ENCODE measurements at regions not wholly inside any gene's neighbourhood (a gene's known extent, or its start where the extent isn't known, plus 50 kb on each side); places are given as distances from the start of the nearest gene placed in this dataset.

DNA sequence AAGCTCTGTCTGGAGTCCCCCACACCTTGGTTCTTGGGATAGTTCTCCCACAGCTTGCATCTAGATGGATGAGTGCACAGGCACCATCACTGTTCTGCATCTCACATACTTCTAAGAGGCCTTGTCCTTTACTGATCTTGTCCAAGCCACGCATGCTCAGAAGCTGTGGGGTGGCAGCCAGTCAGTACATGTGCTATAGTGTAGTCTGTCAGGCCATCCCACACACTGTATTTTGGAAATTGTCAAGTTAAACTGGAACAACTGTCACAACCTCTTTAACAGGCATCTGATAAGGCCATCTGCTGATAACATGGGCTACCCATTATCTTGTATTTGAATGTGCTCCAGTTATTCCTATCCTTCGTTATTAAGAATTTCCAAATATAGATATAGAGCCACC, 296.5 kb upstream of the AZI2 start:
- no peak overlapping the region for H3K4me3 ChIP-seq (ENCODE audit: low read depth, low read length)

DNA sequence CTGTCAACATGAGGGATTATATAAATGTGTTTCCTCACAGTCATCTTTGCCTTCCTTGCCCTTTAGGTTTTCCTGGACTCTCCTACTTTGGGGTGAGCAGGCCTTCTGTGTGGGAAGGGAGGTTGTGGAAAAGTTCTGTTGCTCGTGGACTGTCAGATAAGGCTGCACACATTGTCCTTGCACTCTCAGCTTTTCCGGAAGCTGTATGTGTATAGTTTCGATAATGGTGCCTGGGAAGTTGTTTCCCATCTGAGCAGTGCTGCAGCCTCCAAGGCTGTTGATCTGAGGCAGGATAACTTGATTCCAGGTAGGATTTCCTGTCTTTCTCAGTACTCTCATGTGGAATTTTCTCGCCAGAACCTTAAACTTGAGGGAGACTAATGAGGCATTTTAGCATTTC, 297.8 kb upstream of the AZI2 start:
- H3K4me3 ChIP-seq (ENCODE audit: low read depth, low read length): no peak overlapping the region

DNA sequence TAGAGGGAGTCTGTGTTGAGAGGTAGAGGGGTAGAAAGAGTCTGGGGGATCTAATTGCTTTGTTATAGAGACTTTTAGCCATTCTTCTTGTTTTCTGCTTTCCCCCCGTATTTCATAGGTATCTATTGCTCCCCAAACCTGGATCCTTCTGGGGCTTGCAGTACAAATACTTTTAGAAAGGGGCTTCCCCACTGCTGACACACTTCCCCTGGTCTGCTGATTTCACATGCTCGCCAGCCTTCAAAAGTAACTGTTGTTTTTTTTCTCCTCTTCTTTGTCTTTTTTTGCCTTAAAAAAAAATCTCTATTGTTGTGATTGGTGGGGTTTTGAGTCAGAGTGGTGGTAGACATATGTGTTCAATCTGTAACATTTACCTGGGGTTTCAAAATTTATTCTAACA, 300.6 kb upstream of the AZI2 start:
- H3K4me3 ChIP-seq (ENCODE audit: low read depth, low read length): no peak overlapping the region

DNA sequence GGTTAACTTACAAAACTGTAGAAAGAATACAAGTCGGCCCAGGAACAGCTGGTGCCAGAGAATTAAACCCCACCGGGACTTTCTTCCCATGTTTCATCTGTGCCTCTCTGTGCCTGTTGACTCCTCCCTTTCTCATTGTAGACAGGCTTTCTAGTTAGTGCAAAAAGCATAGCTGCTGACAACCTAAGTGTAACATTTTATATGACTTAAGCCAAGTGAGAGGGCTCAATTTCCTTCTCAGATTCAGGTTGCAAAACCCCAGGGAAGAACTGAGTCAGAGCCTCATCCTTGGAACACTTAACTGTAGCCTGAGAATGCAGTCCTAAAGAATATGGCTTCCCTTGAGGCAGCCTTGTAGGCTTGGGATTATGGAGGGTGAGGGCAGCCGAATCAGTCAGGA, 302.5 kb upstream of the AZI2 start:
- no peak overlapping the region for H3K4me3 ChIP-seq (ENCODE audit: low read depth, low read length)

DNA sequence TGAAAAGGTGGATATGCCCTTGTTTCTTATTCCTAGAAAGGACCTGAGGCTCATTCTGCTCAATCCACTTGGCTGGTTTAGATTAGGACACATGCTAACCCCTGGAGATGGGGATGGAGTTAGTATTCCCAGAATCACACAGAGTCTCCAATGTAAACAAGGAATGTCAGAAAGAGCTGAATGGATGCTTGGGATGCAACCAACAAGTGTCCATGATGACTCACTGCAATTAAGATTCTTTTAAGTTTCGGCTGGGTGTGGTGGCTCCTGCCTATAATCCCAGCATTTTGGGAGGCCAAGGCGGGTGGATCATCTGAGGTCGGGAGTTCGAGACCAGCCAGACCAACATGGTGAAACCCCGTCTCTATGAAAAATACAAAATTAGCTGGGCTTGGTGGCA, 315.5 kb upstream of the AZI2 start:
- H3K4me3 ChIP-seq (ENCODE audit: low read depth, low read length): no peak overlapping the region

DNA sequence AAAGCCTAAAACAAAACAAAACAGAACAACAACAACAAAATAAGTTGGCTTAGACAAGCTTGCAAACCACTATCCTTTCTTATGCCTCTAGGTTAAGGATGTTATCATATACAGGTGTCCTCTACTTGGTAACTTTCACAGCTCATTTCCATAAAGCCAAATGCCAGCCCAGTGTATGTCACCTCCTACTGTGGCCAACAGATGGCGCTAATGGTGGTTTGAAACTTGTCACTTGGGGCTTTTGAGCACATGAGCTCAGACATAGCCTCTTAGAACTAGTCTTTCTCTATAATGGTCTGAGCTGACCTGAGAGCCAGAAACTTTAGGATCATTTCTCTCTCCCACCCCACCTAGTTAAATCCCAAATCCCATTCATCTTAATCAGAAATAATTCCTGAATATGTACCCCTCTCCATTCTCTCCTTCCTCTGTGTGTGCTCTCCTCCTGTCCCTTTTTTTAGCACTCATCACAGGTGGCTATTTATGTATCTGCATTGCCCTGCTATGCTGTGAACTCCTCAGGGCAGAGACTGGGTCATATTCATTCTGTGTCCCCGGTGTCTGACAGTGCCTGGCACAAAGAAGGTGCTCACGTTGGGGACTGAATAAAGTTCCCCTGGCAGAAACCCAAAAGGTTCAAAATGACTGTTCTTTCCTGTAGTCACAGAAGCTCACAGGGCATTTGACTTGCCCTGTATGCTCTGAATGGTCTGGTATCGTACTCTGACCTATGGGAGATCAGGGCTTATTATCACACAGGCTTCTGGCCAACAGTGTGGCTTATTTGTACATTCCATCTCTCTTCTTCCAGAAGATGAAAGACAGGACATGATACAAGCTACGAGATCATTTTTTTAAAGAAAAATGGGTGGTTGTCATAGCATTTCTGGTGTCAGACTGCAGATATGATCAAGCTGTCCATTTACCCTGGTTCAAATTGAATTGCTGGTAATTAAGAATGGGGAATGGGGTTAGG, 319.3 kb upstream of the AZI2 start:
- H3K4me3 ChIP-seq (ENCODE audit: low read depth, low read length): no peak overlapping the region

DNA sequence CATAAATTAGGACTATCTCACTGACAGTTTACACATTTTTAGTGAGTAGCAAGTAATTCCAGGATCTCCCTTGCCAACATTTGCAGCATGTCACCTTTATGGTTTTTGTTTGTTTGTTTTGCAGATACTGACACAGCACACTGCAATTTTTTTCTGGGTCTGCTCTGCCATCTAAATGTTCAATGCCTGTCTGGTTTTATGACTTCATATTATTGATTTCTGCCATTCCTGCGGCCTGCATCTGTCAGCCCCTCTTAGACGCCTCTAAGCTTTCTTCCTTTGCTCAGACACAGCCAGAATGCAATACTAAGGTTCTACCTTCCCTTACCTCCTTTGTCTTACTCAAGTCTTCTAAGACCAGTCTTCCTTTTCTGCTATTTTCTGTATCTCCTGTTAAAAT, 321.2 kb upstream of the AZI2 start:
- no peak overlapping the region for H3K4me3 ChIP-seq (ENCODE audit: low read depth, low read length)

DNA sequence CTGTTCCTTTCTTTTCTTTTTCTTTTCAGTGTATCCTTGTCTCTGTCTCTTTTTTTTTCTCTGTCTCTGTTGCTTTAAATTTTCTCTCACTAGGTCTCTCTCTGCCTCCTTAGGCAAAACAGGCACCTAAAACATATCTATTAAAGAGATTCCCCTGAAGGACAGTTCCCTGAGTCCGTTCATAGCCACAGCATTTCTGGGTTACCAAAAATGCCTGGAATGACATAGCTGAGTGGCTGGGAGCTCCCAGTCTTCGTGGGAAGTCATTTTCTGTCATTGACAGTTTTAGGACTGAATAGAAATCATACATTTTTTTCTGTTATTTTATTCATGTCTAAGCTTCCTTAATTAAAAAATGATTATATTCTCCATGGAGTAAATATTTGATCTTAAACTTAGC, 323.8 kb upstream of the AZI2 start:
- H3K4me3 ChIP-seq (ENCODE audit: low read depth, low read length): no peak overlapping the region

DNA sequence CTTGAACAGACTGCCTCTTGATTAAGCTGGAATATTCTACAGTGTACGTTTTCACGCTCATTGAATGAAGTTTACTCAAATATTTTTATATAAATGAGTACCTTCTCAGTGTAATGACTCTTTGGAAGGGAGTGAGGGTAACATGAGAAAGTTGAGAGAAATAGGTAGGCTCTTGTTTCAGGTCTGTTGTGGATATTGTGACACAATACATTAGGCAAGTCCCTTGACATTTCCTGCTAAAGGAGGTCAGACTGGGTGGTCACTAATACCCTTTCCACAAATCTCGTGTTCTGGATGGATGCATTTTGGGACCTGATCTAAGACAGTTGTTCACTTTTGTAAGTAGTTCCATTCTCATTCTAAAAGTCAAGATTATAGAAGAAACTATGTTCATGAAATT, 324.8 kb upstream of the AZI2 start:
- H3K4me3 ChIP-seq (ENCODE audit: low read depth, low read length): no peak overlapping the region

DNA sequence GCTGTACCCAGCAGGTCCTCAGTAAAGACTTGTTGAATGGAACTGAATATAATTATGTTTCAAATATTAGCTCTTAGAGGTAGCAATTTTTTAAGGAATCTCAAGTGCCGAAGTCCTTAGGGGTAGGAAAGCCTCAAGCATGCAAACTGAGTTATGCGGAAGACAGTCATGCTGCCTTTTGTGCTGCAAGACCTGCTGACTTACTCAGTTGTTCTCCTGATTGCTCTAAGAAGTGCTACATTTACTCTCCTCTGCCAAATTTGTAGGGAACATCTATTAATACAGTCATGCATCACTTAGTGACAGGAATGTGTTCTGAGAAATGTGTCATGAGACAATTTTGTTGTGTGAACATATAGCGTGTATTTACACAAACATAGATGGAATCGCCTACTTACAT, 325.6 kb upstream of the AZI2 start:
- no peak overlapping the region for H3K4me3 ChIP-seq (ENCODE audit: low read depth, low read length)

DNA sequence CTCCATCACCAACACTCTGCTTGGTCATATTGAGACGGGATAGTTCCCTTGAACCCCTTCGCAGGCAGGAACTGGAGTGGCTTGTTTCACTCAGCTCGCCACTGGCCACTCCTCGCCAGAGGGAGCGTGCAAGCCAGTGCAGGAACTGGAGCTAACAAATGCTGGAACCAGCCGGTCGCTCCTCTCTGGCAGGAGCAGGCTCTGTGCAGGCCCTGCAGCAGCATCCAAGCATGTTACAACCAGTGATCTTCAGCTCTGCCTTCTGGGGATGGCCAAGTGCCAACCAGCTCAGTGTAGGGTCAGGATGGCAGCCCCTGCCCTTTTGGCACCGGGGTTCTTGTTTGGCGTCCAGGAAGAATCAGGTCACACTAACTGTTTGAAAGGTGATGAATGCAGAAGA, 329.0 kb upstream of the AZI2 start:
- no peak overlapping the region for H3K4me3 ChIP-seq (ENCODE audit: low read depth, low read length)

DNA sequence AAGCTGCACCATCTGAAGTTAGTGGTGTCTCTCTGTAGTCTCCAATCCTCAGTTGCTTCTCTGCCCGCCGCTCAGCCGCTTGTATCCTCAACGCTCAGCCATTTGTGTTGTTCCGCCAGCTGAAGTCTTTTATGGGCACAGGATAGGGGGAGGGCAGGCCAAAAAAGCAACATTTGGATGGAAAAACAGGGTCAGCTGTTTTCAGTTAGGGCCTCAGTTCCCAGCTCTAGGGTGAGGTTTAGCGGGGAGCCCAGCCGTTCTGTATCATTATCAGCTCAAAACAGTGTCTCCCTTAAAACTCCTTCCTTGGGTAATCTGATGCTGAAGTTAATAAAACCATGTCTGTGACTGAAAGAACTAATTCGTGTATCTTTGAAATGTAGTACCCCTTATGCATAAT, 329.5 kb upstream of the AZI2 start:
- H3K4me3 ChIP-seq (ENCODE audit: low read depth, low read length): no peak overlapping the region

DNA sequence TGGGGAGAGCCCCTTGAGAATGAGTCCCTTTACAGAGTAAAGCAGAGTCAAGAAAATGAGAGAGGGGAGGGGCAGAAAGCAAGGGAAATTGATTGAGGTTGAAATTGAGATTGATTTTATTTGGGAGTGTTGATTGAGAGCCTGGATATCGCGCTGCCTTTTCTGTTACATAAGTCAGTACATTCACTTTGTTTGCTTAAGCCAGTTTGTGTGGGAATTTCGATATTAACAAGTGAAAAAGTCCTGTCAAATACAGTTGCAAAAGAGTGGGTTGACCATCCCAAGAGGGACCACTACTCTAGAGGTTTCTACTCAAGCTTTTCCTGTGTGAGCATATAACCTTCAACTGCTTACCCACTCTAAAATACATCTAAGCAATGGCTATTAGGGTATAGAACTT, 331.4 kb upstream of the AZI2 start:
- no peak overlapping the region for H3K4me3 ChIP-seq (ENCODE audit: low read depth, low read length)

DNA sequence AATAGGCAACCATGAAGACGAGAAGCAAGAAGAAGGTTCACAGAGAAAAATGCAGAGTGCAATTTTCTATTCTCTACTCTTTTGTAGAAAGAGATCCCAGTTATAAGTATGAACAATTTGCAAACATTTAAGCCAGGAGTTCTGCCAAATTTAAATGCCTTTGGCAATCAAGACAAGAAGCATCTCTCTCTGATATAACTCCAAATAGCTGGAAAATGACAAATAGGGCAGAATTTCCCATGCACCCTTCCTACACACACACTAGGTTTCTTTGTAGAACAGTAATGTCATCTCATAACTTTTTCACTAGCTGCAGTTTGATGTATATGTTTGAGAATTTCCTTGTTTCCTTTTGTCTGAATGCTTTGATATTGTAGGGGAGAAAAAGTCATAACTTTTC, 333.5 kb upstream of the AZI2 start:
- H3K4me3 ChIP-seq (ENCODE audit: low read depth, low read length): no peak overlapping the region

DNA sequence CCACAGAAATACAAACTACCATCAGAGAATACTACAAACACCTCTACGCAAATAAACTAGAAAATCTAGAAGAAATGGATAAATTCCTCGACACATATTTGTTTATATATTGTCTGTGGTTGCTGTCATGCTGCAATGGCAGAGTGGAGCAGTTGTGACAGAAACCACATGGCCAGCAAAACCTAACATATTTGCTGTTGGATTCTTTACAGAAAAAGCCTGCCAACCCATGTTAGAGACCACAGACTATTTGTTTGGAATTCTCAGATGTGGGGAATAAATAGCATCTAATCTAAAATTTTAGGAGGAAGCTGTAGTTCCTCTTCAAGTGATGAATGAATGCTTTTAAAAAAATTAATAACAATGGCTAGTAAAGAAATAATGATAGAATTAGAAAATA, 341.6 kb upstream of the AZI2 start:
- H3K4me3 ChIP-seq (ENCODE audit: low read depth, low read length): no peak overlapping the region

DNA sequence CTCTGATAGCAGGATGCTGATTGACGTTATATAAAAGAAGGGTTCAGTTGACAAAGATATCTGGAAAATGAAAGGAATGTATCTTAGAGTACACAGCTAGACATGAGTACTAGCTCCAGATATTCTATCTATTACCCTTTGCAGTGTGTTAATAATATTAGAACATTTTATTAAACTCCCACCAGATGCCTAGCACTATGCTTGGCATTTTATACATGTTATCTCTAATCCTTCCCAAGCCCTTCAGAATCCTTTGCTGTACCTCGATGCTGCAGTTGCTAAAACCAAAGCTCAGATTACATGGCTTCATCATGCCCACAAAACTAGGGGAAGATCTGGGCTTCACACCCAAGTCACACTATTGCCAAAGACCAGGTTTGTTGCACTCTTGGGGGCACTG, 350.1 kb upstream of the AZI2 start:
- H3K4me3 ChIP-seq (ENCODE audit: low read depth, low read length): no peak overlapping the region

DNA sequence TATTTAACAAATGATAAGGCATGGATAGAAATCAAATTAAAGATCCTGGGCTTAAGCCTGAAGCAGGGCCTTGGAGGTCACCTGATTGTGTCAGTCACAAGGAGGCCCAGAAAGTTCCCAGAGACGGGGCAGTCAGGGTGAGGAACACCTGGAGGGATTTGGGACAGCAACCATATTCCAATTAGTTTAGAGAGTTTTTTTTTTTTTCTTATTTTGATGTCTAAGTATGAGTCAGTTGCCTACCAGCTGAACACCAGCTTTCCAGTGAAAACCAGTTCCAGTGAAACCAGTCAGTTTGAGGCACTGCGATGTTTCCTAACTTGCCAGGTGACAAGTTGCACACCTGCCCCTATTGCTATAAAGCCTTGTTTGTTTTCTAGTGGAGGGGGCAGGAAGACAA, 350.7 kb upstream of the AZI2 start:
- no peak overlapping the region for H3K4me3 ChIP-seq (ENCODE audit: low read depth, low read length)

DNA sequence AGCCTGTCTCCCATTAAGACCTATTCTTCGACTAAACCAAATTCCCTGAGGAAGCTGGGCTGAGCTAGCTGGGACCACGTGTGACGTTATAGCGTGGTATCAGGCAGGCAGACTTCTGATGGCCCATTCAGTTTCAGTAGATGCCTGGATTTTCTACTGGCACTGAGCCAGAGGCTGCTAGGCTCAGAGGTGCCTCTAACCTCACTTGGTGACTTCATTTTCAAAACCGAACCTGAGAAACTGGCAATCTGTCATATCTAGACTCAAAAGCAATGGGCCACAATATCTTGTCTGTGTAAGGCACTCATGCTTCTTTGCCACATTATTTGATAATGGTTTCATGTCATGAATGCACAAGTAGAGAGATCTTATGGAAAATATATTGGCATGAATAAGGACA, 352.1 kb upstream of the AZI2 start:
- no peak overlapping the region for H3K4me3 ChIP-seq (ENCODE audit: low read depth, low read length)

DNA sequence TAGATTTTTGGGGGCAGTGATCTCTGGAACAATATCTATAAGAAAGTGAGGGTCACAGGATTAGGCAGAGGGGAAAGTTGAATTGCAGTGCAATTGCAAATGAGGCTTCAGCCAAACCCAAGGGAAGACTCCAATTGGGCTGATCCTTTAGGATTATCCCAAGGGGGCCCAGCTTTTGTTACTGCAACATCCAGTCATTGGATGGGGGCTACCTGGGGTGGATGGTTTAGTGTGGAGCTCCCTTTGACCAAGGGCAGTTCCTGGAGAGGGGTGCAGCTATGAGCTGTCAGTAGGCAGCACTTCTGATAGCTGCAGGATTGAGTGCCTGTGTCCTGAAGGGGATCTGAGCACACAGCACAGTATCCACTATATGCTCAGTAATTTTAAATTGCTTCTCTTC, 355.2 kb upstream of the AZI2 start:
- H3K4me3 ChIP-seq (ENCODE audit: low read depth, low read length): no peak overlapping the region

DNA sequence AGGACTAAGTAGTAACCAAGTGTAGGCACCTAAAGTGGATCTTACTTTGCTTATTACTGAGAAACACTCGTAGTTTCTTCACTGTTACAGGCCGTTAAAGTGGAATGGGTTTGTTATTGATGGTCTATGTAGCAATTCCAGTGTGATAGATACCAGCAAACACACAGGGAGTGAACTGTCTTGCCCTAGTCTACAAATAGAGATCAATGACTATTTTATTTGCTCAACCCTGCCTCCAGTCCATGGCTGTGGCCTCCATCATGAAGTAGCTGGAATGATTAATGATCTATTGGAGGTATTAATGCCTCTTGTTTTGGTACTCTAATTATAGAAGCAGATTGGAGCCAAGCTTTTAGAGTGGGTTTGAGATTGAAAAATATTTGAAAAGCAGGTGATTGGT, 362.7 kb upstream of the AZI2 start:
- H3K4me3 ChIP-seq (ENCODE audit: low read depth, low read length): no peak overlapping the region

DNA sequence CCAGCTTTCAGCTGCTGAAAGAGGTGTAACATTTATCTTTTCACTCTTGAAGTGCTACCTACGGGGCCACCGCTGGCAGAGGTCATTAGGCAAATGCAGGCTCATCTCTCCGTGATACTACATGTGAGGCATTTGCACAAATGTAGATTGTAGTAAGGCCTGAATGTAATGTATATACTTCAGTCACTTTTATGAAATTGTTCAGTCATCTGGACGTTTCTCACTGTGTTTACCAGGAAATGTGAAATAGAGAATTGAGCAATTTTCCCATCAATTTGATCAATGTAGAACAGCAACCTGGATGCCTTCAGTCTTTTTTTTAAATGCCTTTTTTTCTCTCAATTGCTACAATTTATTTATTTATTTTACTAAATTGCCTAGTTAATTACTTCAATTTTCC, 368.3 kb upstream of the AZI2 start:
- no peak overlapping the region for H3K4me3 ChIP-seq (ENCODE audit: low read depth, low read length)

DNA sequence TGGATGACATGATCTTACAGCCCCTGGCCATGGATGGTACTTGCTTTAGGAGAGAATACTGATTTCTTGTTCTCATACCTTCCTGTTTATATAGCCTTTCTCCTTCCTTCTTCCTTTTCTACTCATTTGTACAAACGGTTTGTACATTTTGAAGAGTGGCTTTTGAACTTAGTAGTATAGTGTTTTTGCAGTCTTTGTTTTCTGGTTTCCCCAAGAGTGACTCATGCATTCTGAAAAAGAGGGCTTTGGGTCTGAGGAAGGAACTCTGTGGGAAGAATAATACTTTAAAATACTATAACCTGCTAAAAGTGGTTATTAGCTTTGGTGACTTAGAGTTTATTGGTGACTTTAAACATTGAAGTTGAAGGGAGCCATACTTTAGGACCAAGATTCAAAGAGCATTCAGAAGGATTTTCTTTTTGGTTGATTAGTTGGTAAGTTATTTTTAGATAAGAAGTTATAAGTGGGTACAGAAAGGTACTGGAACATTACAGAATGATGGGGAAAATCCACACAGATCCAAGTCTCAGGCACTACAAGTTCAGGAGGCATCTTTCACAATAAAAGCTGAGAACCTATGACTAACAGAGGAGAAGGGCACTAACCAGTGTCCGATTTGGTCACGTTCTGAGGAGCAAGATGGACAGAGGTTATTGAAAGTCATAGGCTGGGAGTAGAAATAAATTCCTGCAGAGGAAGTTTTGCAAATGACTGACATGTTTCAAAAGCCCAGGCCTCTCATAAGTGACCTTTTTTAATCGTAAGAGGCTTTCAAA, 369.6 kb upstream of the AZI2 start:
- H3K4me3 ChIP-seq (ENCODE audit: low read depth, low read length): no peak overlapping the region
